ENCODE measurements at regions not wholly inside any gene's neighbourhood (a gene's known extent, or its start where the extent isn't known, plus 50 kb on each side); places are given as distances from the start of the nearest gene placed in this dataset.

DNA sequence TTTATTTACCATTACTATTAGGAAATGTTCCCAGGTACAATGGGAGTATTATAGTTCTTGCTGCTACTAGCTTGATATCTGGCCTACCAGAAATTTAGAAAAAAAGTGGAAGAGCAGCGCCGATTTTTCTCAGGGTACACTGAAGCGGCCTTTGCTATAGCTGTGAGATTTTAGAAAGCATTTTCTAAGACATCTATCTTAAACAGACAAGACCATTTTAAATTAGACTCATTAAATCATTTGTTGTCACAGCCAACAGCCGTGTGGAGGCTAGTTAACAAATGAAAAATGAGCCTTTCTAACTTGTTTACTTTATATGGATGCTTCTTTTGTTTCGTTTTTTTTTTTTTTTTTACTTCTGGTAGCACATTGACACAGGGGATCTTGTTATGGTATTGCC is 183.2 kb upstream of the ZRANB2 start:
- no peak overlapping the region for H3K4me2 ChIP-seq
- H3K27me3 ChIP-seq (ENCODE audit: insufficient read depth) = no peaks in the 10 kb centered on the region
- H3K9me3 ChIP-seq = no peaks in the 10 kb centered on the region
- no peaks in the 10 kb centered on the region for H3K4me1 ChIP-seq (ENCODE audit: control insufficient read depth in 1 of 2, insufficient read depth in 2 of 2, low read depth in 1 of 2, low read length in 1 of 2)
- no peaks in the 10 kb centered on the region for H3K79me2 ChIP-seq (ENCODE audit: insufficient read depth)
- no peaks in the 10 kb centered on the region for H3K9me2 ChIP-seq
- no peak for DNase-seq
- H4K20me1 ChIP-seq (ENCODE audit: insufficient read depth) = no peaks in the 10 kb centered on the region
- H3F3A ChIP-seq (replicated peaks; ENCODE audit: insufficient read depth) = no peaks in the 10 kb centered on the region
- 42% methylated on average over 5 of the region's 5 CpGs for WGBS (ENCODE audit: low lambda C conversion rate)
- POLR2A ChIA-PET = no interaction called here
- H3K27ac ChIP-seq (ENCODE audit: low read depth in 2 of 2, low read length in 1 of 2) = no peak overlapping the region
- H2AFZ ChIP-seq (ENCODE audit: low read depth) = no peak overlapping the region
- CTCF ChIA-PET = interaction anchor here (0.8 kb wide), 1 partner anchor 256 kb away, joined by 3 read pairs; no protein-coding TSS in a partner anchor
- TF ChIP-seq, protein P1, sequence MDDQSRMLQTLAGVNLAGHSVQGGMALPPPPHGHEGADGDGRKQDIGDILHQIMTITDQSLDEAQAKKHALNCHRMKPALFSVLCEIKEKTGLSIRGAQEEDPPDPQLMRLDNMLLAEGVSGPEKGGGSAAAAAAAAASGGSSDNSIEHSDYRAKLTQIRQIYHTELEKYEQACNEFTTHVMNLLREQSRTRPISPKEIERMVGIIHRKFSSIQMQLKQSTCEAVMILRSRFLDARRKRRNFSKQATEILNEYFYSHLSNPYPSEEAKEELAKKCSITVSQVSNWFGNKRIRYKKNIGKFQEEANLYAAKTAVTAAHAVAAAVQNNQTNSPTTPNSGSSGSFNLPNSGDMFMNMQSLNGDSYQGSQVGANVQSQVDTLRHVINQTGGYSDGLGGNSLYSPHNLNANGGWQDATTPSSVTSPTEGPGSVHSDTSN (IDR thresholded peaks at IDR 0.05) = no peak
- no peak for TF ChIP-seq EZH2phosphoT487 (IDR thresholded peaks at IDR 0.05; ENCODE audit: borderline replicate concordance, low read depth)
- TF ChIP-seq, protein P2, sequence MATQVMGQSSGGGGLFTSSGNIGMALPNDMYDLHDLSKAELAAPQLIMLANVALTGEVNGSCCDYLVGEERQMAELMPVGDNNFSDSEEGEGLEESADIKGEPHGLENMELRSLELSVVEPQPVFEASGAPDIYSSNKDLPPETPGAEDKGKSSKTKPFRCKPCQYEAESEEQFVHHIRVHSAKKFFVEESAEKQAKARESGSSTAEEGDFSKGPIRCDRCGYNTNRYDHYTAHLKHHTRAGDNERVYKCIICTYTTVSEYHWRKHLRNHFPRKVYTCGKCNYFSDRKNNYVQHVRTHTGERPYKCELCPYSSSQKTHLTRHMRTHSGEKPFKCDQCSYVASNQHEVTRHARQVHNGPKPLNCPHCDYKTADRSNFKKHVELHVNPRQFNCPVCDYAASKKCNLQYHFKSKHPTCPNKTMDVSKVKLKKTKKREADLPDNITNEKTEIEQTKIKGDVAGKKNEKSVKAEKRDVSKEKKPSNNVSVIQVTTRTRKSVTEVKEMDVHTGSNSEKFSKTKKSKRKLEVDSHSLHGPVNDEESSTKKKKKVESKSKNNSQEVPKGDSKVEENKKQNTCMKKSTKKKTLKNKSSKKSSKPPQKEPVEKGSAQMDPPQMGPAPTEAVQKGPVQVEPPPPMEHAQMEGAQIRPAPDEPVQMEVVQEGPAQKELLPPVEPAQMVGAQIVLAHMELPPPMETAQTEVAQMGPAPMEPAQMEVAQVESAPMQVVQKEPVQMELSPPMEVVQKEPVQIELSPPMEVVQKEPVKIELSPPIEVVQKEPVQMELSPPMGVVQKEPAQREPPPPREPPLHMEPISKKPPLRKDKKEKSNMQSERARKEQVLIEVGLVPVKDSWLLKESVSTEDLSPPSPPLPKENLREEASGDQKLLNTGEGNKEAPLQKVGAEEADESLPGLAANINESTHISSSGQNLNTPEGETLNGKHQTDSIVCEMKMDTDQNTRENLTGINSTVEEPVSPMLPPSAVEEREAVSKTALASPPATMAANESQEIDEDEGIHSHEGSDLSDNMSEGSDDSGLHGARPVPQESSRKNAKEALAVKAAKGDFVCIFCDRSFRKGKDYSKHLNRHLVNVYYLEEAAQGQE (IDR thresholded peaks at IDR 0.05; ENCODE audit: low read depth, low read length) = no peak
- TF ChIP-seq, protein P3, sequence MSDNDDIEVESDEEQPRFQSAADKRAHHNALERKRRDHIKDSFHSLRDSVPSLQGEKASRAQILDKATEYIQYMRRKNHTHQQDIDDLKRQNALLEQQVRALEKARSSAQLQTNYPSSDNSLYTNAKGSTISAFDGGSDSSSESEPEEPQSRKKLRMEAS (IDR thresholded peaks at IDR 0.05; ENCODE audit: low read depth) = no peak
- TF ChIP-seq RFX5 (IDR thresholded peaks at IDR 0.05; ENCODE audit: low read length) = no peak
- no peak for TF ChIP-seq TAF1 (IDR thresholded peaks at IDR 0.05; ENCODE audit: borderline replicate concordance, low read depth, low read length)
- TF ChIP-seq FOXJ3 (CRISPR knock-in tag; IDR thresholded peaks at IDR 0.05) = no peak
- TF ChIP-seq GATA2 (CRISPR knock-in tag; IDR thresholded peaks at IDR 0.05) = no peak
- no peak for TF ChIP-seq MXI1 (IDR thresholded peaks at IDR 0.05; ENCODE audit: low read depth, low read length)
- no peak for TF ChIP-seq FOXM1 (IDR thresholded peaks at IDR 0.05; ENCODE audit: low read depth)
- TF ChIP-seq CHD2 (IDR thresholded peaks at IDR 0.05; ENCODE audit: low read length, partially characterized antibody) = no peak
- TF ChIP-seq RXRA (IDR thresholded peaks at IDR 0.05; ENCODE audit: borderline replicate concordance, low read depth) = no peak
- H3K36me3 ChIP-seq (replicated peaks in 1 of 2; ENCODE audit: control insufficient read depth in 1 of 2, insufficient read depth in 2 of 2, low read length in 1 of 2) = no peaks in the 10 kb centered on the region
- H3K9ac ChIP-seq = no peak overlapping the region
- H3K4me3 ChIP-seq (ENCODE audit: low read depth in 2 of 2, low read length in 1 of 2) = no peak overlapping the region

DNA sequence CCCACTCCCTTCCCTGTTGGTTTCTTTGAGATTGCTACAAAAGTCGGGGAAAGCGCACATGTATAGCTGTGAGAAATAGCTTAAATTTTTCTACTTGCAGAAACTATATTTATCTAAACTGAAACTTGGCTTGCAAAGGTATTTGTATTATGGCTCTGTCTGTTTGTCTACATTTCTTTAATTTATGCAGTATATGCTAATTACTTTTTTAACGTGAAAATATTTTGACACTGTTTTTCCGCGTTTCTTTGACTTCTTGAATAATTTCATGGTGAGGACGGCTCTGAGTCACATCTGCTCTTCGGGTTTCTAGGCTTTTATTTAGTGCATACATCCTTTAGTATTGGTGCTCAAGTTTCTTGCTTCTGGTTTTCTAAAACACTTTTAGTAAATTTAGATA is 182.1 kb upstream of the ZRANB2 start:
- Histone ChIP-seq H3K9me2 (no peaks in the 10 kb centered on the region), H2AFZ (ENCODE audit: low read depth) (no peak overlapping the region), H3K27ac (ENCODE audit: low read depth in 2 of 2, low read length in 1 of 2) (no peak overlapping the region), H4K20me1 (ENCODE audit: insufficient read depth) (no peaks in the 10 kb centered on the region), H3K79me2 (ENCODE audit: insufficient read depth) (no peaks in the 10 kb centered on the region), H3K36me3 (replicated peaks in 1 of 2; ENCODE audit: control insufficient read depth in 1 of 2, insufficient read depth in 2 of 2, low read length in 1 of 2) (no peaks in the 10 kb centered on the region), H3K4me1 (ENCODE audit: control insufficient read depth in 1 of 2, insufficient read depth in 2 of 2, low read depth in 1 of 2, low read length in 1 of 2) (no peaks in the 10 kb centered on the region), H3F3A (replicated peaks; ENCODE audit: insufficient read depth) (no peaks in the 10 kb centered on the region), H3K9me3 (no peaks in the 10 kb centered on the region), H3K9ac (no peak overlapping the region), H3K27me3 (ENCODE audit: insufficient read depth) (no peaks in the 10 kb centered on the region), H3K4me3 (ENCODE audit: low read depth in 2 of 2, low read length in 1 of 2) (no peak overlapping the region), H3K4me2 (no peak overlapping the region)
- TF ChIP-seq GABPA (IDR thresholded peaks at IDR 0.05; ENCODE audit: low read depth) (no peak), FOSL2 (IDR thresholded peaks at IDR 0.05; ENCODE audit: borderline replicate concordance, low read depth) (no peak), FOXJ3 (CRISPR knock-in tag; IDR thresholded peaks at IDR 0.05) (no peak), TEAD4 (IDR thresholded peaks at IDR 0.05; ENCODE audit: borderline replicate concordance, insufficient read depth) (no peak), CHD2 (IDR thresholded peaks at IDR 0.05; ENCODE audit: low read length, partially characterized antibody) (no peak), RXRA (IDR thresholded peaks at IDR 0.05; ENCODE audit: borderline replicate concordance, low read depth) (no peak), SIN3A (IDR thresholded peaks at IDR 0.05; ENCODE audit: borderline replicate concordance, low read depth, low read length) (no peak), YY1 (IDR thresholded peaks at IDR 0.05; ENCODE audit: low read depth) (no peak), JUND (IDR thresholded peaks at IDR 0.05) (no peak), EP300 (IDR thresholded peaks at IDR 0.05; ENCODE audit: borderline replicate concordance in 1 of 2, low read depth in 1 of 2, low read length in 1 of 2) (no peak), SMC3 (IDR thresholded peaks at IDR 0.05; ENCODE audit: low read depth, low read length) (no peak)
- TF ChIP-seq, protein P3 (IDR thresholded peaks at IDR 0.05; ENCODE audit: low read depth) = no peak
- ChIA-PET CTCF (interaction anchor here (0.8 kb wide), 1 partner anchor 258 kb away, joined by 3 read pairs; no protein-coding TSS in a partner anchor), POLR2A (no interaction called here)
- no peak for DNase-seq
- WGBS (ENCODE audit: low lambda C conversion rate) = 57% methylated on average over 7 of the region's 7 CpGs
